Testis (tissue), 2 donors: ENCODE measurements at regions not wholly inside any gene's neighbourhood (a gene's known extent, or its start where the extent isn't known, plus 50 kb on each side); places are given as distances from the start of the nearest gene placed in this dataset.

Experiments
- DNase-seq: peaks from one replicate; pipeline ENCODE4 v3.0.0-alpha.2; 2019
- H3K27ac ChIP-seq, 2 donors: fragments of 200-600 bp; sonication (generic); one replicate each; pipeline ENCODE4 v1.5.1; 2019
- H3K27me3 ChIP-seq: fragments of 200-600 bp; sonication (generic); one replicate; pipeline ENCODE4 v1.5.1; 2019
- H3K36me3 ChIP-seq: fragments of 200-600 bp; sonication (generic); one replicate; pipeline ENCODE4 v1.5.1; 2017; ENCODE audit warnings: low read depth; ENCODE audit errors: missing control alignments
- H3K4me1 ChIP-seq: fragments of 200-600 bp; sonication (generic); one replicate; pipeline ENCODE4 v1.5.1; 2019
- H3K4me3 ChIP-seq, 2 donors: fragments of 200-600 bp; sonication (generic); one replicate each; pipeline ENCODE4 v1.5.1; 2017 to 2019
- H3K9me3 ChIP-seq: fragments of 200-600 bp; sonication (generic); one replicate; pipeline ENCODE4 v1.5.1; 2017
- POLR2A ChIP-seq: fragments of 450-650 bp; IDR thresholded peaks from one replicate; pipeline ENCODE4 v1.6.1; 2017; ENCODE audit warnings: antibody characterized with exemption, mild to moderate bottlenecking, moderate library complexity
- WGBS, 2 donors: methylation state at CpG; one replicate each; pipeline ENCODE4 v1.1.5; 2018; 5-methylcytosine and 5-hydroxymethylcytosine counted together
- intact Hi-C: fragments of 100-400 bp; cut with DNase I; formaldehyde crosslinking; loops from one replicate; pipeline ENCODE4 v1.15.1; 2023; ENCODE audit warnings: low total_unique reads
- TF ChIP-seq, protein P1 (sequence below), 3 experiments: fragments of 450-650 bp in 2 of 3; fragments of 200-600 bp in 1 of 3; sonication (generic) in 1 of 3; IDR thresholded peaks; one replicate each; pipeline ENCODE4 v1.5.1; 2016 to 2019; ENCODE audit warnings: antibody characterized with exemption in 3 of 3, mild to moderate bottlenecking in 2 of 3, moderate library complexity in 1 of 3

DNA sequence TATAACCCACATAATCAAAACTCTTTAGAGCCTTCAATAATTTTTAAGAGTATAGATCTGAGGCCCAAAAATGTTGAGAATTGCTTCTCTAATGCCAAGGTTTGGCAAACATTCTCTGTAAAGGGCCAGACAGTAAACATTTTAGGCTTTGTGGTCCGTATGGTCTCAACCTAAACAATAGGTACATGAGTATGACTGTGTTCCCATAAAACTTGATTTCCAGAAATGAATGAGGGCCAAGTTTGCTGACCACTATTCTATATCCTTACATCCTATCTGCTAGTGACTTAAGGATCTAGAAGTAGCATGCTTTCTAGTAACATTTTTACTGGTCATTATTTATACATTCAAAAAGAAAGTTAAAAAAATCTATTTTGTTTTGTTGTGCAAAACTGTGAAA, 58.9 kb downstream of the MPP7 start:
- Histone ChIP-seq H3K4me1 (no peaks in the 10 kb centered on the region), H3K36me3 (no peaks in the 10 kb centered on the region), H3K4me3 (no peak overlapping the region), H3K27ac (no peak overlapping the region), H3K27me3 (no peaks in the 10 kb centered on the region), H3K9me3 (no peaks in the 10 kb centered on the region)
- WGBS, 2 donors, result 88% methylated on average over 1 of the region's 1 CpG
- no peak for DNase-seq
- intact Hi-C loops, result no loop called here
- TF ChIP-seq POLR2A, result no peak
- TF ChIP-seq, protein P1, sequence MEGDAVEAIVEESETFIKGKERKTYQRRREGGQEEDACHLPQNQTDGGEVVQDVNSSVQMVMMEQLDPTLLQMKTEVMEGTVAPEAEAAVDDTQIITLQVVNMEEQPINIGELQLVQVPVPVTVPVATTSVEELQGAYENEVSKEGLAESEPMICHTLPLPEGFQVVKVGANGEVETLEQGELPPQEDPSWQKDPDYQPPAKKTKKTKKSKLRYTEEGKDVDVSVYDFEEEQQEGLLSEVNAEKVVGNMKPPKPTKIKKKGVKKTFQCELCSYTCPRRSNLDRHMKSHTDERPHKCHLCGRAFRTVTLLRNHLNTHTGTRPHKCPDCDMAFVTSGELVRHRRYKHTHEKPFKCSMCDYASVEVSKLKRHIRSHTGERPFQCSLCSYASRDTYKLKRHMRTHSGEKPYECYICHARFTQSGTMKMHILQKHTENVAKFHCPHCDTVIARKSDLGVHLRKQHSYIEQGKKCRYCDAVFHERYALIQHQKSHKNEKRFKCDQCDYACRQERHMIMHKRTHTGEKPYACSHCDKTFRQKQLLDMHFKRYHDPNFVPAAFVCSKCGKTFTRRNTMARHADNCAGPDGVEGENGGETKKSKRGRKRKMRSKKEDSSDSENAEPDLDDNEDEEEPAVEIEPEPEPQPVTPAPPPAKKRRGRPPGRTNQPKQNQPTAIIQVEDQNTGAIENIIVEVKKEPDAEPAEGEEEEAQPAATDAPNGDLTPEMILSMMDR (IDR thresholded peaks at IDR 0.05), result no peak

DNA sequence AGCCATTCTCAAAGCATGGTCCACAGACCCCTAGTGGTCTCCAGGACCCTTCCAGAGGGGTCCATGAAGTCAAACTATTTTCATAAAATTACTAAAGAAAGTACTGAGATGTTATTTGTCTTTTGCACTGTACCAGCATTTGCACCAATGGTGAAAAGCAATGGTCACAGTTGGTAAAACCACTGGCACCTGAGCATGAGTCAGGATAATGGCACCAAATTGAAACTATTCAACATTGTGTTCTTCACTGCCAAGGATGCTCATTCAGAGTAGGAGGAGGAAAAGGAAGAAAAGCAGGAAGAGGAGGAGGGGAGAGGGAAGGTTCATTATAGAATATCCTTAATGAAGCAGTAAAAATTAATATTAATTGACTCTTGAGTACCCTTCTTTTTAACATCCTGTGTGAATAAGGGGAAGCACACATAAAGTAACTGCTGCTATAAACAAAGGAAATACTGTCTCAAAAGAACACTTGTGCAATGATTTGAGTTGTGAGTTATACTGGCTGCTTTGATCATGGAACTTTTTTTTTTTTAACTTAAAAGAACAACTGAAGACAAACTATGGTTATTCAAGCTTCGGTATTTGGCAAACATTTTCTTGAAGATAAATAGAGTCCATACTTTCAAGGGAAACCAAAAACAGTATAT, 60.2 kb downstream of the MPP7 start:
- intact Hi-C loops, result no loop called here
- Histone ChIP-seq H3K4me3 (no peak overlapping the region), H3K4me1 (no peaks in the 10 kb centered on the region), H3K27ac (no peak overlapping the region), H3K9me3 (no peaks in the 10 kb centered on the region), H3K36me3 (no peaks in the 10 kb centered on the region), H3K27me3 (no peaks in the 10 kb centered on the region)
- no peak for TF ChIP-seq POLR2A
- TF ChIP-seq, protein P1 (IDR thresholded peaks at IDR 0.05), result no peak
- 81 to 82% methylated on average over 1 of the region's 1 CpG for WGBS, 2 donors
- no peak for DNase-seq

DNA sequence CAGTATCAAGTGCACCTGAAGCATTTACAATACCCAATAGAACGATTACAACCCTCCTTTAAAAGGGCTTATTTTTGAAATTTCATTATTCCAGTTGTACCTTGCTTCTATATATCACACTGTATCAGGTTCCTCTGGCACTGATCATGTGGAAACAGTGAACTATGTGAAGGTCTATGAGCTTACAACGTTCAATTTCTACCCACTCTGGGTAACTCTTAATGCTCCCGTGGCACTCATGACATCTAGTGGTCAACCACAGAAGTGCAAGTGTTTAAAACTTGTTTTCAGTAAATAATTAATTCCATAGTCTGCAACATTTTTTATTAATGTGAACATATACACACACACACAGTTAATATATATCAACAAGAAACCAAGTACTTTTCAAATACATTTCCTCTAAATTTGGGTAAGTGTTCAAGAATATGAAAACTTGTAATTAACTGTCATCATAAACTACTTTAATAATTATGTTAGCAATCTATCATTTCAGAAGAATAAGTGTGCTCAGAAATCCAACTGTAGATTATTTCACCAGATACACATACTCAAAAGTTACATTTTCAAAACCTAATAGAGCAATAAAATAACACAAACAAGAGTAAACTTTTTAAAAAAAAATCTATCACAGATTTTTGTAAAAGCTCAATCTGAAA, 61.0 kb downstream of the MPP7 start:
- peak; percentile 37 for DNase-seq
- intact Hi-C loops, result no loop called here
- Histone ChIP-seq H3K27ac (no peak overlapping the region), H3K36me3 (no peaks in the 10 kb centered on the region), H3K4me3 (no peak overlapping the region), H3K4me1 (no peaks in the 10 kb centered on the region), H3K9me3 (no peaks in the 10 kb centered on the region), H3K27me3 (no peaks in the 10 kb centered on the region)
- WGBS, 2 donors, result 11 to 16% methylated on average over 3 of the region's 3 CpGs
- TF ChIP-seq POLR2A, result no peak
- TF ChIP-seq, protein P1 (IDR thresholded peaks at IDR 0.05), result peak; percentile 80 to 94 (median 80)

DNA sequence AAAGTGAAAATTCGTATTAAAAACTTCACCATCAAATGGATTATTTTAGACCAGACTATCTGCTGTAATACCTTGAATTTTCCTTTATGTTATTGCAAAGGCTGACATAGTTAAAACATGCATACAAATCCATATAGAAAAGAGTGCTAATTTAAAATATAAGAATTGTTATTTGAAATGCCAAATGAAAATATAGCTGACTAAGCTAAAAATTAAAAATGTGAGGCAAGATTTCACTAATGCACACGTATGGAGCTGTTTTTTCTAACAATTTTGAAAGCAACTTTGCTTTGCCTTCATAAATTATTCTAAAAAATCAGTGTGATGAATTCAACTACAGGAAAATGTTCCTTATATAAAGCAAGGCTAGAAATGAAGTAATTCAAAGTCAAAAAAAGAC, 62.5 kb downstream of the MPP7 start:
- Histone ChIP-seq H3K27ac (no peak overlapping the region), H3K9me3 (no peaks in the 10 kb centered on the region), H3K27me3 (no peaks in the 10 kb centered on the region), H3K36me3 (no peaks in the 10 kb centered on the region), H3K4me1 (no peaks in the 10 kb centered on the region), H3K4me3 (no peak overlapping the region)
- no peak for TF ChIP-seq POLR2A
- TF ChIP-seq, protein P1 (IDR thresholded peaks at IDR 0.05), result no peak
- 87 to 88% methylated on average over 2 of the region's 2 CpGs for WGBS, 2 donors
- DNase-seq, result no peak
- intact Hi-C loops, result no loop called here

DNA sequence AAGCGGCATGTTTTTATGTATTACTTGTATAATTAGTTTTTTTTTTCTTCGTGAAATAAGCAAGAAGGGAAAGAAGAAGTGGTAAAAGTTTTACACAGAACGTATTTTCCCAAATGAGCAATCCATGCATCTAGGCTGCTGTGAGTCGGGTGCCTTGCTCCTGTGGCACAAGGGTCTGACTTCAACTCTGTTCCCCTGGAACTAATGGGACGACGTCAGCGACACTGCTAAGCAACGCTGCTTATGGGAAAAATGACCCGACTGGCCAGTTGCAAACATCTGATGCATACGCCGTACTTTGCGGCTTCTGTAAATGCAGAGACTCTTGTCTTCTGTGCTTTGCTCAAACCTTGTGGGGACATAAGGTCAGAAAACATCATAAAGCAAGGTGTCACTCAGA, 66.3 kb downstream of the MPP7 start:
- H3K4me1 ChIP-seq, result no peaks in the 10 kb centered on the region
- intact Hi-C loops, result no loop called here
- no peak for DNase-seq
- TF ChIP-seq, protein P1 (IDR thresholded peaks at IDR 0.05), result no peak
- no peak for TF ChIP-seq POLR2A
- no peaks in the 10 kb centered on the region for H3K36me3 ChIP-seq
- H3K9me3 ChIP-seq, result no peaks in the 10 kb centered on the region
- H3K4me3 ChIP-seq, result no peak overlapping the region
- WGBS, 2 donors, result 71 to 90% methylated on average over 12 of the region's 12 CpGs
- H3K27ac ChIP-seq, result no peak overlapping the region
- H3K27me3 ChIP-seq, result no peaks in the 10 kb centered on the region
